ENCODE measurements at regions not wholly inside any gene's neighbourhood (a gene's known extent, or its start where the extent isn't known, plus 50 kb on each side); places are given as distances from the start of the nearest gene placed in this dataset.

DNA sequence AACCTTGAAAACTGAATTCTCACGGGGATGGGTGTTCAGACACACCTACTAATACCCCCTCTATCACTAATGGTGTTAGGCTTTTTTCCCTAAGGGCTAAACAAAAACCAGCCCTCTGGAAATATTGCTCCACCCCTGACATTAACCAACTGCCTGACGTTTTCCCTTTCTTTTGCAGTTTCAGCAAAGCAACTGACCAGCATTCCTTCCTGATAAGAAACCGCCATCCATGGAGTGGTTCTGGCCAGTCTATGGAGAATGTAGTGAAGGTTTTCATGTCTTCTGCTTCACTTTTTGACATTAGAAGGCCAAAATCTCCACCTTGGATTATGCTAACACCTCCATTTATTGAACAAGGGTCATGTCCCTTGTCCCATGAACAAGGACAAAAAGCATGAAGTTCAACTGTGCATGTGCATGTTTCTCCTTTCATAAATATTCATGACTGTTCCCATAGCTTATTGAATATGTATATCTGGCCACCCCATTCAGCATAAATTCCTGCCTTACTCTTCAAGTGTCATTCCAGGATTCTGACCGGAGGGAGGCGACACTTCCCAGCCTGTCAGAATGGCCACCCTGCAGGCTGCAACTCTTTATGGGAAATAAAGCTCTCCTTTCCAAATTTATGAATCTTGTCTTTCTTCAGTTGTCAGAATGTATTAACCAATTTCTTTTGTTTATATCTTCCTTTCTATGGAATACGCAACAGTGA is 314.3 kb downstream of the HHIPL2 start:
- TF ChIP-seq, protein P1, sequence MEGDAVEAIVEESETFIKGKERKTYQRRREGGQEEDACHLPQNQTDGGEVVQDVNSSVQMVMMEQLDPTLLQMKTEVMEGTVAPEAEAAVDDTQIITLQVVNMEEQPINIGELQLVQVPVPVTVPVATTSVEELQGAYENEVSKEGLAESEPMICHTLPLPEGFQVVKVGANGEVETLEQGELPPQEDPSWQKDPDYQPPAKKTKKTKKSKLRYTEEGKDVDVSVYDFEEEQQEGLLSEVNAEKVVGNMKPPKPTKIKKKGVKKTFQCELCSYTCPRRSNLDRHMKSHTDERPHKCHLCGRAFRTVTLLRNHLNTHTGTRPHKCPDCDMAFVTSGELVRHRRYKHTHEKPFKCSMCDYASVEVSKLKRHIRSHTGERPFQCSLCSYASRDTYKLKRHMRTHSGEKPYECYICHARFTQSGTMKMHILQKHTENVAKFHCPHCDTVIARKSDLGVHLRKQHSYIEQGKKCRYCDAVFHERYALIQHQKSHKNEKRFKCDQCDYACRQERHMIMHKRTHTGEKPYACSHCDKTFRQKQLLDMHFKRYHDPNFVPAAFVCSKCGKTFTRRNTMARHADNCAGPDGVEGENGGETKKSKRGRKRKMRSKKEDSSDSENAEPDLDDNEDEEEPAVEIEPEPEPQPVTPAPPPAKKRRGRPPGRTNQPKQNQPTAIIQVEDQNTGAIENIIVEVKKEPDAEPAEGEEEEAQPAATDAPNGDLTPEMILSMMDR (IDR thresholded peaks at IDR 0.05; ENCODE audit: insufficient read depth, low read depth, low read length): no peak
- no peak for TF ChIP-seq EZH2 (IDR thresholded peaks at IDR 0.05; ENCODE audit: insufficient read depth, low read length)
